CD4-positive, alpha-beta T cell treated with Interleukin-4 for 4 hours (primary cell): ENCODE measurements at regions not wholly inside any gene's neighbourhood (a gene's known extent, or its start where the extent isn't known, plus 50 kb on each side); places are given as distances from the start of the nearest gene placed in this dataset.
A peak's percentile ranks its signal among the peaks of the same experiment; 100 is the strongest.

Experiments
- DNase-seq: peaks from one replicate; pipeline ENCODE4 v3.0.0-alpha.2; 2020

DNA sequence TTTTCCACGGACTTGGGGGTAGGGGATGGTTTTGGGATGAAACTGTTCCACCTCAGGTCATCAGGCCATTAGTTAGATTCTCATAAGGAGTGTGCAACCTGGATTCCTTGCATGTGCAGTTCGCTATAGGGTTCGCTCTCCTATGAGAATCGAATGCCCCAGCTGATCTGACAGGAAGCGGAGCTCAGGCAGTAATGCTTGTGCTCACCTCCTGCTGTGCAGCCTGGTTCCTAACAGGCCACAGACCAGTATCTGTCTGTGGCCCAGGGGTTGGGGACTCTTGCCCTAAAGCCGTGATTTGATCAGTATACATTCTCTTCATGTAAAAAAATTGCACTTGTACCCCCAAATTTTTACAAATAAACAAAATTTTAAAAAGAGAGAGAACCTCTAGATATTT, 219.4 kb upstream of the CPNE8 start:
- no peak for DNase-seq

- DNase-seq = no peak
Observed at GRCh38 chr12:39123580-39124253, 218.3 kb upstream of the CPNE8 start.

- DNase-seq = no peak
Observed at GRCh38 chr12:39122562-39123204, 217.3 kb upstream of the CPNE8 start.

DNA sequence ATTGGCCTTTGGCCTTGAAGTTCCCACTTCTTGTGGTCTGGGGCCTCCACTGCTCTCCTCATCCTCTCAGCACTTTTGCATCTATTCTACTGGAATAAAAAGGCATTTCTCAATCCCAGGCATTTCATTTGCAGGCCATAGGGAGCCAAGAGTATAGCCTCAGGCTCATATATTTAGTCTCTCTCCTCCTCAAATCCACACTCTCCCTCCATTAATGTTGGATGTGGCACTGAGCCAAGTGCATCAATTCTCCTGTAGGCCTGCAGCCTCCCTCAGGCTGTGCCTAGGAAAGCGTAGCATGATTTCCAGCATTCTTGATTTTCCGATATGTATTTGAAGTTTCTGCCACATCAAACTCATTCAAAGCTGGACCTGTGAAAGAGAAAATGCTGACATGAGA, 211.5 kb upstream of the CPNE8 start:
- no peak for DNase-seq

GRCh38 chr12:39112064-39112463, 206.7 kb upstream of the CPNE8 start:
- no peak for DNase-seq

- DNase-seq = no peak
Observed at GRCh38 chr12:39105111-39105510, 199.7 kb upstream of the CPNE8 start.

DNA sequence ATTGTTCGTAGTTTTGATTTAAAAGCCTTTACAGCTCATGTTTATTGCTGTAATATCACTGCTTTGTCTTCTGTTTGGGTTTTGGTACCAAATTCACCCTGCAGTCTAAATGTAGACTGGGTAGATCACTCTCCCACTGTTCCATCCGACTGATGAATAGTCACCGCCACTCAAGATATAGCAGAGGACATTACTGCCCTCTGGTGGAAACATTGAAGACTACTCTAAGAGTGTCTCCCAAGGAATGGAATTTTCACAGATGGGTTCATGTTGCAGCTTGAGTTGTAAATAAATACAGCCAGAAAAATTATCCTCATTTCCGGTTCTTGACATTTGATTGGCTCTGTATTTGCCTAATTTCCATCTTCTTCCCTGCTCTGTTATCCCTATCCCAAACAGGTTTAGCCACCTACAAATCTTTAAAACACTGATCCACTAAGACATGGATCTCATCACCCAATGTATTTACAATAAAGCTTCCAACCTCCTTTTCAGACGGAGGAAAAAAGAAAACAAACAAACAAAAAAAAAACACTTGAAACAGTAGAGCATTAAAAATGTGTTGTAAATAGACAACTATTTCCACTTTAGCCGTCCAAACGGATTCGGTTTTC, 198.3 kb upstream of the CPNE8 start:
- DNase-seq = peak; percentile 55

- no peak for DNase-seq
Observed at GRCh38 chr12:39102474-39103209, 197.3 kb upstream of the CPNE8 start.

DNA sequence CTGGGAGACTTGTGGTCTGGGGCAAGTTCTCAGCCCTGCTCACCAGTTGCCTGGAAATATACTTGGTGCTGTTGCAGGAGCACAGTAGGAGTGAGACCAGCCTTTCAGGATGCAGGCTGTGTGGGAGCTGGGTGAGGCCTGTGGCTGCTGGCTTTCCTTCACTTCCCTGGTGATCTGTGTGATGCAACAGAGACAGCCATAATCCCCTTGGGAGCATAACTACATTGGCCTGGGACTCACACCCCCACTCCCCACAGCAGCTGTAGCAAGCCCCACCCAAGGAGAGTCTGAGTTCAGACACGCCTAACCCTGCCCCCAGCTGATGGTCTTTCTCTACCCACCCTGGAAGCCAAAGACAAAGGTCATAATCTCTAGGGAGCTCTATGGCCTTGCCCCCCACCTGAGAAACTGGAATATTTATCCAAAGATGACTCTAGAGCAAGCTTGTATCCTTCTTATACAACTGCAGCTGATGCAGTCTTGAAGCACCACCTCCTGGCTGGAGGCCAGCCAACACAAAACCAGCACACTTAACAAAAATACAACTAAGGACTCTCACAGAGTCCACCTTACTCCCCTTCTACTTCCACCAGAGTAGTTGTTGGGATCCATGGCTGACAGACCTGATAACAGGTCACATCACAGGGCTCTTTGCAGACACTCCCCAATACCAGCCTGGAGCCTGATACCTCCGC, 190.4 kb upstream of the CPNE8 start:
- DNase-seq = no peak

DNA sequence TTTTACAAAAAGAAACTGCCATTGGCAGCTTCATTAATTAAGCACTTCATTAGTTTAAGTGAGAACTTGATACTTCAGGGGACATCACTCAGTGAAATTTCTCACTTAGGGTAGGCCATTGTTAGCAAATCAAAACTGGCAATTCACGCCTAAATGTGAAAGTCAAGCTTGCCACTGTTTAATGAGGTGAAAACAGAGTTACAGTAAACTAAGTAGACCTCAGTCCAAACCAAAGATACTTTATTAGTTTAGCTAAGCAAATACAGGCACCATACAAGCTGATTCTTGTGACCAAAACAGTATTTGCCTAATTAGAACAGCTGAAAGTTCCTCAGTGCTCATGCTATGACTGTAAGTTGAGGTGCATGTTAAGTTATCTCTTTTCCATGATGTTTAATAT, 176.5 kb upstream of the CPNE8 start:
- no peak for DNase-seq

GRCh38 chr12:39077226-39077625, 171.8 kb upstream of the CPNE8 start:
- DNase-seq = no peak

- DNase-seq = no peak
Observed at GRCh38 chr12:39074063-39074462, 168.7 kb upstream of the CPNE8 start.

DNA sequence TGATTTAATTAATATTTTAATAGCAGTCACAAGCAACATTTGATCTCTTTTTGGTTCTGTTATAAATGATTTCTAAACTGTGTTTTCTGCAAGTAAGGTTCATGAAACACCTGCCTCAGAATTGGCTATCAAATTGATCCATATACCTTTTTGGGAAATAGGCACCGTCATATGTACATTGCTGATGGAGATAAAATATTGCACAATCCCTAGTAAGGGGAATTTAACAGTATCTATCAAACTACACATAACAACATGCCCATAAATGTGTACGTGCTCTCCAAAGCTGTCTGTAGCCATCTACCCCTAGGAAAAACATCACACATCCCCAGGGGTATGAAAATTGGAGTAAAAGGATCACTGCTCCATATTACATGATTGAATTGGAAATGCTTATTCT, 167.3 kb upstream of the CPNE8 start:
- DNase-seq = no peak

DNA sequence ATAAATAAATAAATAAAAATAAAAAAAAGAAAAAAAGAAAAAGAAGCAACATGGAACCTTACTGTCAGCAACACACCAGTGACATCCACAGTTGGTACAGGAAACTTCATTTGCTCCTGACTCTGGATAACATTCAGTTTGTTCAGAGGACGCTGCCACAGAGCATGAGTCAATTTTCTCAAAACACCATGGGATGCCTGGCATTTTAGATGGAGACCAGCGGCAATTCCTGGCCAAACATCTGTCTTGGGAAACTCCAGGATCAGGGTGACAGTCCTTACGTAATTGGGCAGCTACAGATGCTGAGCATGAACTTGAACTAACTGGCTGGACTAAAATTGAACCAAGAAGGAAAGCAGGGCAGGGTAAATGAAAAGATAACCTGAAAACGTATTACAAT, 166.2 kb upstream of the CPNE8 start:
- DNase-seq = no peak

DNA sequence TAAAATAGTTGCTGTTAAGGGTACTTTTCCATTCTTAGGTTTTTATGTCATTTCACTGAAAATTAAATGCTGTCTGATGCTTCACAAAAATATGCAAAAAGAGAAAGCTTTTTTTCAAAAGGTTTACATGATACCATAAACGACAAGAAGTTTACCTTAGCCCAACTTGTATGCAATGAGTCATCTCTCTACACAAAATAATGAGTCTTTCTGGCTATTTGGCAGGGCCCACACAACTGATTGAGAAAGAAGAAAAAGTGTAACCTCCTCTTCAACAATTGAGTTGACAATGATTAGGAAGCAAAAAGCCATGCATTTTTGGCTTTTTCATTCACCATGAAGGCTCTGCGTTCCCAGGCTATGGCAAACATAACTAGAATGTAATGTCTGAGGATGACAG, 165.4 kb upstream of the CPNE8 start:
- DNase-seq = no peak

DNA sequence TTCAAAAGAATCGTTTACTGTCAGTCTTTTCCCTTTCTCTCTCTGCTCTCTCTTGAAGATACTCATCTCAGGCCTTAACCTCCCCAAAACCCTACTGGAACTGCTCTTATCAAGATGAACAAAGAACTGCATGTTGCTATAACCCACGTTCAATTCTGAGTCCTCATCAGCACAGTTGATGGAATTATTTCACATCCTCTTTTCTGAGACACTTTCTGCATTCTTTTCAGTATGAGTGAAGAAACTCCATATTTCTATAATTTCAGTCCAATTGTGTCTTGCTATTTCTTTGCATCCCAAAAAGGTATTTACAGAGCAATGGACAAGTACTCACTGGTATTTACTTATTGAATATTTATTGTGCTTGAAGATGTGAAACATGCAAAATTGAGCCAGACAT, 160.1 kb upstream of the CPNE8 start:
- DNase-seq = no peak

GRCh38 chr12:39064708-39065107, 159.3 kb upstream of the CPNE8 start:
- no peak for DNase-seq

DNA sequence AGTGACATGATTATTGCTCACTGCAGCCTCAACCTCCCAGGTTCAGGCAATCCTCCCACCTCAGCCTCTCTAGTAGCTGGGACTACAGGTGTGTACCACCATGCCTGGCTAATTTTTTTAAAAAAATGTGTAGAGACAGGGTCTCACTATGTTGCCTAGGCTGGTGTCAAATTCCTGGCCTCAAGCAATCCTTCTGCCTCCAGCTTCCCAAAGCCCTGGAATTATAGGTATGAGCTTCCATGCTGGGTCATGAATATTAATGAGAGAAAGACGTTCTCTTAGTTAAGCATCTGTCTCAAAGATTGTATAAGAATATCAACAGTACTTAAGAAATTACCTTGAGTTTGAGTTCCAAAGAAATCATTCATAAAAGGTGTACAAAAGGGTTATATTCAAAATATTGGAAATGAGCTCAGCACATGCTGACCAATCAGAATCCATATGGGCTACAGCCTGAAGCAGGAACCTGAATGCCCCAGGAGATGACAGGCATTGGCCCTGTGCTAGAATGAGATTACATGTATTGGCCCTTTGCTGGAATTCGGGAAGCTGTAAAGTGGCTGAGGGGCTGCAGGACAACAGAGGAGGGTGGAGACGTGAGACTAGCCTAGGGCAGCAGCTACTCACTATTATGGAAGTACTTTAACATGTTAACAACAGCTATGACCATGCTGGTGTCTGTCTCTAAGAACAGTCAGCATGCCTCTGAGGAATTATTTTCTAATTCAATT, 157.0 kb upstream of the CPNE8 start:
- DNase-seq = no peak

DNA sequence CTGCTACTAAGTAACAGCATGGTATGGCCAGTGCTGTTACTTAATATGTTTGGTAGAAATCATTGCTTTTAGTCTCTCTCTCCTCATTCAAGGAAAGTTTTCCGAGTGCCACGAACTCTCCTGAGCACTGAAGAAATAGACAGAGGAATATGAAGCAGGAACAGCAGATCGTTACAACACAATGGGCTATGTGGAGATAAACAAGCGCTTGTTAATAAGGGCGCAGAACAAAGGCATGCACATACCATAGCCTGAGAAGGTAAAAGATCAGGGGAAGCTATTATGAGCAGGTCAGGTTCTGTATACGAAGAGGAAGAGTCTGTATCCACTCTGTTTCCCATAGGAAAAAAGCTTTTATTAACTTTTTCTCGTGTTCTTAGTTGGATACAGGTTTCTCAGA, 156.2 kb upstream of the CPNE8 start:
- DNase-seq = no peak

DNA sequence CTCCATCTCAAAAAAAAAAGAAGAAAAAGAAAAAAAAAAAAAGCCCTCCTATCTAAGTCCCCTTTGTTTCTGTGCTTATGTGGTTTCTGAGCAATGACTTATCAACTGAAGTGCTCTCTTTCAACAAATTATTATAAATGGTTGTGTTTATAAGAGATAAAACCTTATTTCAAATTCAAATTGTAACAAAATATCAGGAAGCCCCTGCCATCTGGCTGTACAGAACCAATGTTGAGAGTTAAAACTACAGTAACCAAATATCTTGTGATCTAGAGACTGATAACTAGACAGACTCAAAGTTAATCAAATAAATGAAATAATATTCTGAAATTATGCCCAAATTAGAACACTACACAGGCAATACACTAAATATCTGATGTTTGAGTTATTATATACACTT, 143.0 kb upstream of the CPNE8 start:
- no peak for DNase-seq

GRCh38 chr12:39047539-39048262, 142.3 kb upstream of the CPNE8 start:
- no peak for DNase-seq

DNA sequence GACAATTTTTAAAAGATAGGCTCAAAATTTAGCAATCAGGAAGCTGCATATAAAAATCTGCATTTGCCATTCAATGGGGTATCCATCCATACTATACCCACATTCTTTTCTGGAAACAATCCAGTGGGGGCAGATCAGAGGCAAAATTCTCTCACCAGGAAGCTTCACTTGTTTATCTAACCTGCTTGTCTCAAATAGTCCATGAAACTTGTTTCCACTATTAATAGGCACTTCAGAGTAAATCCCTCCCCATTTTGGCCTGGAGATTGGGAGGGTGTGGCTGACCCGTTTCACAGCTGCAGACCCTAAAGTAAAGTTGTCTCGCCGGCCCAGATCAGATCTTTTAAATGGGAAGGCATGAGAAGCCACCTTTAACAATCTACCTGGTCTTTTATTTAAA, 139.4 kb upstream of the CPNE8 start:
- DNase-seq = no peak
